ENCODE measurements at regions not wholly inside any gene's neighbourhood (a gene's known extent, or its start where the extent isn't known, plus 50 kb on each side); places are given as distances from the start of the nearest gene placed in this dataset.

DNA sequence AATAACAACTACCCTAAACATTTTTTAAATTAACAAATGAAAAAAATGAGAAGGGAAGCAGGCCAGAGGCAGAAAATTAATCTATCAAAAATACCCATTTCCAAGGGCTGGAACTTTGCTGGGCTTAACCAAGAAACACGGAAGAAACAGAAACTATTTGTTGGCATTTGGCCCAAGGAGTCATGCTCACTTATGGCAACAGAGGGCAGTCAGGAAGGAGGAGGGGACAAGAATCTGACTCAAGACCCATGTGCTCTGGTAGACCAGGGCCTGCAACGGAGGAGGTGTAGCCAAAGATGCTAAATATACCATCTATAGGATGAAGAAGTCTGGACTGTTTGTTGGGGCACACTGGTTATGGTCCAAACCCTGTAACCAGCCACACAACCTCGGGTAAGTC, 496.7 kb downstream of the COG6 start:
- DNase-seq, result no peak

DNA sequence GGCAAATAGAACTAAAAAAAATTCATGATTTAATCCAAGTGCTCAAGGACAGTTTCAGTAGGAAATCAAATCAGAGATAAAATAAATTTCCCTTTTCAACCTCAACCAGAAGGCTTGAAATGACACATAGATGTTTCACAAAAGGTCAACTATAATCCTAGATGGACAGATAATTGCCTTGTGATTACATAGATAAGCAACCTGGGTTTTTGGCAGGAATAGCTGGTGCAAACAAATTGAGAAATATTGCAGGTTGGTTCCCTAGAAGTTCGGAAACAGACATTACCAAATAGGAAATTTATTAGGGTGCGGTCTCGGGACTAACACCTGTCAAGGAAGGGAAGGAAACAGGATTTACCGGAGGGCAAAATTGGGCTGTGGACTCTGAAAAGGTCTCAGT, 497.5 kb downstream of the COG6 start:
- no peak for DNase-seq

DNA sequence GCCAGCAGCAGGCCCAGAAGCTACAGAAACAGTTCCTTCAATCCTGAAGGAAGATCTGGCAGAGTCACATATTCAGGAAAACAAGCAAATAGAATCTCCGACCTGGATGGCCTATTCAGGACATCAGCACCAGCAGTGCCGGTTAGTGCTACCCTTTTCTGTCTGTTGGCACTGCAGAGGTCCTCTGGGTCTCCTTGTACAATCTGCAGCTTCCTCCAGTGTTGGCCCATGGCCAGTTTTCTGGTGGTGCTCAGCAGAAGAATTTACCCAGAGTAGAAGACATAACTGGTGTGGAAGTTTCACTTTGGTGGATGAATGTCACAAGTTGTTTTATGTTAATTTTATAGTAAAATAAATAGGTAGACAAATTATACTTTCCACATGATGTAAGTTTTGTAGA, 498.1 kb downstream of the COG6 start:
- DNase-seq, result no peak

DNA sequence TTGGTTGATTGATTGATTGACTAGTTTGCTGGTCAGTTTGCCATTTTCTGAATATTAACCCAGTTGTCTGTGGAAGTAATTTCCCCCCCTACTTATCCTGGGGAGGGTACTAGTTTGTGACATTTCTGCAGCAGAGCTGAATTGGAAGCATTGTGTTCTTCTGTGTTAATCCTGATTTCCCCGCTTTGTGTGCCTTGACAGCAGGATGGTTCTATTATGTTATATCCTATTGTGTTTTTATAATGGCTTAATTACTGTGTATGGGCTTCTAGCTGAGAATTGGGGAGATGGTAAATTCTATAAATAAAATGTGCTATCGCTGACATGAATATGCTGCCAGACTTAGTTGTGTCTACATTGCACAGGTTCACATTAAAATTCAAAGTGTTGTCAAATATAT, 499.7 kb downstream of the COG6 start:
- no peak for DNase-seq

DNA sequence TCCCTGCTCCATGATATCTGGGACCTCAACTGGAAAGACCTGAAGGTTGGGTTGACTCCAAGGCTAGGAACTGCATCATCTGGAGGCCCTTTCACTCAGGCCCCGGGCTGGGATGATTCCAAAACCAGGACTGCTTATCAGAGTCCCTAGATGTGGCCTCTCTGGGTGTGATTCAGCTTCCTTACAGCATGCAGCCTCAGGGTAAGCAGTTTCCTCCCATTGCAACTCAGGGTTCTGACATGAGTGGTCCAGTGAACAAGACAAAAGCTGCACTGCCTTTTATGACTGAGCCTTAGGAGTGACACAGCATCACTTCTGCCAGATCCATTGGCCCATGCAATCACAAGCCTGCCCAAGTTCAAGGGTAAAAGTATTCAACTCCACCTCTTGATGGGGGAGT, 502.8 kb downstream of the COG6 start:
- no peak for DNase-seq

DNA sequence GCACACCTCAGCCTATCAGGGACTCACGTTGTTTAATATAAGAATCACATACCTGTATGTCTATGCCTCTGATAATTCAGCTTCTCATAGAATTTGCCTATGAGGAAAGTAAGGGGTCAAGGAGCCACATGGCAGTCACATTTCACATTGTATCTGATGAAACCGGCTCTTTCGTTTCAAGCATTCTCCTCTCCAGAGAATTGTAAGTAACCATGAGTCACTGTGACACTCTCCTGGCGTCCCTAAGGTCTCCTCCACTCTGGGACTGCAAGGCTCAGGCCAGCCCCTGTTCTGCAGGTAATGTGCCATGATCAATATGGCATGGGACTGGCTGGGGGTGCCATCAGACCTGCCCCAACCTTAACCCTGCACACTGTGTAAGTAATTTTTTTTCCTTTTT, 503.3 kb downstream of the COG6 start:
- no peak for DNase-seq

DNA sequence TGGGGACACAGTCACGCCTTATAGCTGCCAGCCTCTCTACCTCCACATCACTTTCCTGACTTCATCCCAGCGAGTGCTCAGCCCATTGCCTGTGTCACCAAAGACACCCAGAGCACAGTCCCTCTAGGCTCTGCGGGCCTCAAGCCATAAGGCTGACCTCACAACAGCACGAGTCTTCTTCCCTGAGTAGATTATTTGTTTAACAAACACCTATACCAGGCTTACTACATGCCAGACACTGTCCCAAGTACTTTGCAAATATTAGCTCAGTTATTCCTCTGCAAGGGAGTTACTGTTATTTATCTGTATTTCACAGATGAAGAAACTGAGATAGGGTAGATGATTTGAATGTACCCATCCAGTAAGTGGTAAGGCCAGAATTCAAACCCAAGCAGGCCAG, 504.3 kb downstream of the COG6 start:
- no peak for DNase-seq

DNA sequence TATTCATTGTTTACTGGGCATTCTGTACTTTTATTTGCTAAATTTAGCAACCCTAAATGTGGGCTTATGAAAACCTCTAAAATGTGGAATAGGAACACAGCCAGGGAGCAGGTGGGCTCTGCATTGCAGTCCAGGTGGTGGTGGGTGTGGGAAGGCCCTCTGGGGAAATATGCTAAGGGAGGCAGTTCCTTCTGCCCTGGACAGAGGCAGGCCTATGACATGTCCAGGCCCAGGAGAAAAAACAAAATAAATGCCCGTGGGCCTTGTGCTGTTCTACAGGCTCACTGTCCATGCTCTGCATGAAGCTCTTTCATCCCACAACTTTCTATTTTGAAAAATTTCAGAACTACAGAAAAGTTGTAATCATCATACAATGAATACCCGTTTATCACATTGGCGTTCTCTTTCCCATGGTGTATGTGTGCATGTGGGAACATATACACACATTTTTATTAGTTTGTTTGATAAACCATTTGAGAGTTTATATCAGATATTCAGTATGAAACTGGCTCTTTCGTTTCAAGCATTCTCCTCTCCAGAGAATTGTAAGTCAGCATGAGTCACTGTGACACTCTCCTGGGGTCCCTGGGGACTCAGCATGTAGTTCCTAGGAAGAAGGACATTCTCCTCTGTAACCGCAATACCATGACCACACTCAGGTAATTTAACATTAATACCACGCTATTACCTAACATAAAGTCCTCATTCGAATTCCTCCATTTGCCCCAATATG, 505.3 kb downstream of the COG6 start:
- DNase-seq, result no peak

DNA sequence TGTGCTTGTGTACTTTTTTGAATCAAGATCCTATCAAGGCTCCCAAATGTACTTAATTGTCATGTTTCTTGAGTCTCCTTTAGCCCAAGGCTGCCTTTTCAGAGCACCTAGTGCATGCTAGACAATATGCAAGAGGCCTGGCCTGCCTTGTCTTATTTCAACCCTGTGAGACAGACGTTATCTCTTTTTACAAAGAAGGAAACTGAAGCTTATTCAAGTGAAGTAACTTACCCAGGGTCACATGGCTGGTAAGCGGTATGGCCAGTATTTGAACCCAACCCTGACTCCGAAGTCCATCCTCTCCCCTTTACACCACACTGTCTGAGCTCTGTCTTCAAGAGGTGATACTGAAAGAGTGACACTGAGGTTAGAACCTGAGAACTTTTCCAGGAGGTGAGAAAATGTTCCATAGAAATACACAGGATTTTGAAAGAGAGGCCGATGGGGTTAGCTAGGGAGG, 505.1 kb downstream of the FOXO1 start:
- DNase-seq, result no peak

DNA sequence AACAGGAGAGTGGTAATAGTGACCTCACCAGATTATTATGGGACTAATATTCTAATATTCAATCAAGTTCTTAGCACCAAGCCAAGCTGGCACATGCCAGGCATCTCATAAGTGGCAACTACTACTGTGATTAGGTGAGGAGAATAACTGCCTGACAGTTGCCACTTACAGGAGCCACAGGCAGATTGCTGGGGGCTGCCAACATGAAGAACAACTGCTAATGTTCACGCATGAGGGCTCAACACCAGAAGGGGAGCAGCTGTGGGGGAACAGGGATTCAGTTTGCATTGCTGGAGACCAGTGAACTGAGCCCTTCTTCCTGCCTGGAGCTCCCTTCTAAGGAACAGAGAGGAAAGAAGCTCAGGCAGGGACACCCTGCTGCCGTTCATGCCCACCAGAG, 504.5 kb downstream of the FOXO1 start:
- DNase-seq, result no peak

DNA sequence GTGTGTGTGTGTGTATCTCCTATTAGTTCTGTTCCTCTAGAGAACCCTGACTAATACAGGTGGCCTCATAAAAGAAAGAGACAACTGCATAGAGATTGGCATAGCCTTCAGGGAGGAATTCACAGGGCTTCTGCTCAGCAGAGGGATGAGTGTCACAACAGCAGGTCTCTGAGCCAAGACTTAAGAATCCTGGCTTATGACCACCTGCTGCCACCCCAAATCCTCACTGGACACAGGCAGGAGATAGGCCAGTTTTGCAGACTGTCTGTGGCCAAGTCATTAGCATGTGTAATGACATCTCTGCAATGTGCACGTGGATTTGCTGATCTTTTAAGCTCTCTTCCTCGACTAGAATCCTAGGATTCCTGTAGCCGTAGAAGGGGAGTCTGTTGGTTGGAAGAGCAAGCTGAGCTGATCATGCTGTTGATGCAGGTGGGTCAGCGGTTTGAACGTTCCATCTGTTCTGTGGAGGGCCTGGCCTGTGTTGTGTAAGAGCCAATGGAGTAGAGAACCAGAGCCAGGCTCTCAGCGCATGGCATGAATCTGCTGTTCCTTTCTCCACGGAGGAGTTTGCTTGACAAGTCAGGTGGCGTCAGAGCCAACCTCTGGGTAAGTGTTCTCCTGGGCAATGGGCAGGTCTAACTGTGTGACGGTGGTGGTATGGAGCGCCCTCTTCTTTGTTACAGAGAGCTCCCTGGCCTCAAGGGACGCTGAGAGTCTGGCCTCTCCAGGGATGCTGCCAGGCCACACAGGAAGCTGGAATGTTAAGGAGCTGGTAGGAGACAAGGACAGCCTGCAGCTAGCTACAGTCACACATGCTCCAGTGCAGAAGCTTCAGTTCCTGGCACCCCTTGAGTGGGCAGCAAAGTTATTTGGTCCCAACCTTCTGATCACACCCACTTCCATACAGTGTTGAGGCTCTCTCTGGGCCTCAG, 503.1 kb downstream of the FOXO1 start:
- DNase-seq, result no peak

DNA sequence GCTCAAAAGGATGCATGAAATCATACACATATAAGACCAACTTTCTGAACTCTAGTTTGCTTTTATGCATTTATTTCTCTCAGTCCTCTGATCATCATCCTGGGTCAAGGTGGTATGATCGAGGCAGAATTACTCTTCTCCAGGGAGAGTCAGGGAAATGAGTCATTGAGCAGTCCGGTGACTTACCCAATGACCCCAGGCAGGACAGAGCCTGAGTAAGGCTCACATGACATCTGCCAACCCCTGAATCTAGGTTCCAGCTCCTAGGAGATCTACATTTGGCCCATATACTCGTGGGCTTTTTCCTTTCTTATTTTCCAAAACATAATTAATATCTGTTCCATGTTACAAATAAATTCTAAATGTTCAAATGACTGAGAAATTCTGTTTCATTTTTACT, 502.3 kb downstream of the FOXO1 start:
- no peak for DNase-seq

DNA sequence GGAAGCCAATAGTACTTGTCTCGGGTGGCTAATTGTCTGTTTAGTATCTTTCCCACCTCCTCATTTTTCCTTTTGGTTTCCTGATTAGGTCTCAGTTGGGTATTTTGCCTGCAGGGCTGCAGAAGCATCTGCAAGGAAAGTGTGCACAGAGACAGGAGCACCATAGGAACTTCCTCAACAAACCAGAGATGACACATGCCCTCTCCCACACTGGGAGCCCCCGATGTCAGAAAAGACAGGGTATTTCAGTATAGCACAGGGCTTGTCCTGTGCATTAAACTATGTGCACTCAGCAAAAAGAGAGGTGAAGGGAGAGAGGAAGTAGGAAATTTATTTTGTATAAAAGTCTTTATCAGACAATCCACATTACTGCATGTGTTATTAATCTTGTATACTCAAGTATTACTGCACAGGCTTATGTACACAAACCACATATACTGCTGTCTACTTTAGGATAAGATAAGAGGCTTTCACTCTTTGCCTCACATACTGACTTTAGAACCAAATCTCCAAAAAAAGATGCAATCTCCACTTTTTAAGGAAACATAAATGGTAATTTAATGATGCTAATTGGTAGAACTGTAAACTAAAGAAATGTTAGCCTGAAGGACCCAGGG, 501.0 kb downstream of the FOXO1 start:
- no peak for DNase-seq

DNA sequence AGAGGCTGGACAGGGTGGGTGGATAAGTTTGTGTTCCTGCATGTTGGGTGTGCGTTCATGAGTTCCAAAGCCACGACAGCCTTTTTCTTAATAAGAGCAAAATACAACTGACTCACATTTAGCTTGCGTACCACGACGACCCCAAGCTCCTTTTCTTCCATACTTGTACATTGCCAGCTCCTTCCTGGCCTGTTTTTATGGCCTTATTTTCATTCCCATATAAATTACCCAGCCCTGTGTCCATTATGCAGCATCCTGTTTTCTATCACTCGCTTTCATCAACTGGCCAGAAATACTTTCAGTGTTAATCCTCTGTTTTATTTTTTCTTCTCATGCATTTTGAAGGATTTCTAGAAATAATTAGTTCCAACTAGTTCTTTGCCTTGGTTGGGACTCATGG, 499.1 kb downstream of the FOXO1 start:
- no peak for DNase-seq

DNA sequence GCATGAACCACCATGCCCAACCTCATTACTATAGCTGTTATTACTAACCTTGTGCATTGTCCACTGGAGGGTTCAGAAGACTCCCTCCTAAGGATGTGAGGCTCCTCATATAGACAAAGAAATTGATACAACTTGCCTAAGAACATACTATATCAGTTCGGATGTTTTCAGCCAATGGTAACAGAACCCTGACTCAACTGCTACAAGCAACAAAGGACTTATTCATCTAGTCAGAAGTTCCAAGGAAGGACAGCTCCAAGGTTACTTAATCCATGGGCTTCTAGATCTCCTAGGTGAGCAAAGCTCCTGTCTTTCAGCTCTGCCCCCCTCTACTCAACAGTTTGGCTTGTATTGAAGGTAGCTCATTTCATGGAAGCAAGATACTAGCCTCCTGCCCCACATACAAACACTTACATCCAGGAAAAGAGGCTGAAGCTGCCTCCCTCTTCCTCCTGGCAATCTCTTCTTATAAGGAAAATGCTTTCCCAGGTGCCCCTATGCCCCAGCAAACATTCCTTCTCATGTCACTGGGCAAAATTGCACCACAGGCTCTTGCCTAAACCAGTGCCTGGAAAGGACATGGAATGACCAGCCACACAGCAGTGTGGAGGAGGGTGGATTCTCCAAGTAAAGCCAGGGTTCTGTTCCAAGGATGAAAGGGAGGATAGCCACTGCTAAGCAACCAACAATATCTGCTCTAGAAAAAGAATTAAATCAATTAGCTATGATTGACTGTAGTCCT, 497.8 kb downstream of the FOXO1 start:
- DNase-seq, result no peak

DNA sequence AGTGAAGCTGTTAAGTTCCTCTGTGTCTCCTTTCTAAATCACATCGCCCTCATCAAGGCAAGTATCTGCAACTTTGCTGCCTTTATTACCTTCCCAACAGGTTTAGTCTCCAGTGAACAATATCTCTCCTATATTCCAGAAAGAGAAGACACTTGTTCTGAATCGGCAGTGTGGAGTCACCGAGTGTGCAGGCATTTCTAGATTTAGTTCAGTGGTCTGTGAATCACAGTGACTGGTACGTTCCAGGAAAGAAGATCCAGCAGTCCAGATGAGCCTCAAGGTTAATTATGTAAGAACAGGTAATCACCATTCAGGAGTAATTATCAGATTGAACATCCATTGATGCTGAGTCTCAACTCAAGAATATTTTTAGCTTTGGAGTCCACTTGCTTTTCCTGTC, 497.0 kb downstream of the FOXO1 start:
- DNase-seq, result no peak

DNA sequence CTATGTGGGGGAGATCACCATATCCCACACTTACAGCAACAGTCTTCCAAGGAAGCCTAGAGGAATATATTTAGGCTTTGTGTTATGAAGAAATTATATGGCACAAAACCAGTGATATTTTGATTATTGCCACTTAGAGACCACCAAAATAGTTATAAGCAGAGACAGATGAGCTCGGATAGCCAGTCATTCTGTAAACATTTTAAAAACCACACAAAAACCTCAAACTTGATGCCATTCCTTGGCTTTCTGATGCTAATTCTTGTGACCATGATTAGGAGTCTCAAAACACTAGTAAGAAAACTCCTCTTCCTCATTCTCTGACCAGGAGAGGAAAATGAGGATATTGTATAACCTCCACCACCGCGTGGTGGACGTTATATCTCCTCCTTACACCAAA, 496.4 kb downstream of the FOXO1 start:
- DNase-seq, result no peak

DNA sequence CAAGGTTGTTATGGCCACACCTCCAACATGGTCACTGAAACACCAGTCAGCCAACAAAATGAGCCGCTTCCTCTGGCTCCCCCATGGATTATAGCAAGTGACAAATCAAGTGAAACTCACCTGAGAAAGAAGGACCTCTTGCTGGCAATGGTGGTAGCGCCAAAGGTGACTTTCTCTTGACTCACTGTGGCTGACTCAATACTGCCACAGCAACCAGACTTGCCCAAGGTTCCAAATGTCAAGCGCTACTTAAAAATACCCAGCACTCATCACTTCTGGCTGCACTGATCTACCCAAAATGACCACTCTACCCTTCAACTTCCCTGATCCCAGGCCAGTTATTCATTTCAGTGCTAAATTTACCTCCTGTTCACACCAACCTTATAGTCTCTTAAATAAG, 495.5 kb downstream of the FOXO1 start:
- DNase-seq, result no peak

DNA sequence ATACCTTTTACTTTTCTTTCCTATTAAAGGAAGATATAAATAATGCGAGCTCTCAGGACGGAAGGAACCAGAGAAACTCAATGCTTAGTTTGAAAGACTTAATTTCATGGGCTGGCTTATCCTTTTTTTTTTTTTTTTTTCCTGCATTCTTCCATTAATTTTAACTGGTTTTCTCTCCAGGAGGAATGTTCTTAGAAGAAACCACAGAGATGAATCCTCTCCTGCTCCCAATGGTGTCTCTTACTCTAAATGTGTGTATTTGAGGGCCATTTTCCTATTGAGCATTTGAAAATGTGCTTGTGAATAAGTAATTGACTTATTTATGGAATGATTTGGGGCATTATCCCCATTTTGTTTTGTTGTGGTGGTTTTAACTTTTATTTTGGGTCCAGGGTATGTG, 494.9 kb downstream of the FOXO1 start:
- DNase-seq, result no peak

DNA sequence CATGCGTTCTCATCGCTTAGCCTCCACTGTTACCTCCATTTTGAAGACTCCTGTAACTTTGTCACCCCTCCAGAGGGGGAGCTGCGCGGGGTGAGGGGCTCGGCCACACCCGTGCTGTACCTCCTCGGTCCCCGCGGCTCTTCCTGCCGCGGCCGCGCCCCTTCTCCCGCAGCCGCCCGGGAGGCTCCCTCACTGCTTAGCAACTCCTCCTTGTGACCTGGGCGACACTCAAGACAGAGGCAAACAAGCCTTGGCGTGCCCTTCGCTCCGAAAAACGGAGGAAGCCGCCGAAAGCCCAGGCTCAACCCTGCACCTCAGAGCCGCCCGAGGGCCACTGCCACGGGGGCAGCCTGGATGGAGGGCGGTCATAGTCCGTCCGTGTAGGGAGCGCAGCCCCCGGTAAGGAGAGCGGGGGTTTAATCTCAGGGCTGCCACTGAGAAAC, 494.3 kb downstream of the FOXO1 start:
- no peak for DNase-seq

DNA sequence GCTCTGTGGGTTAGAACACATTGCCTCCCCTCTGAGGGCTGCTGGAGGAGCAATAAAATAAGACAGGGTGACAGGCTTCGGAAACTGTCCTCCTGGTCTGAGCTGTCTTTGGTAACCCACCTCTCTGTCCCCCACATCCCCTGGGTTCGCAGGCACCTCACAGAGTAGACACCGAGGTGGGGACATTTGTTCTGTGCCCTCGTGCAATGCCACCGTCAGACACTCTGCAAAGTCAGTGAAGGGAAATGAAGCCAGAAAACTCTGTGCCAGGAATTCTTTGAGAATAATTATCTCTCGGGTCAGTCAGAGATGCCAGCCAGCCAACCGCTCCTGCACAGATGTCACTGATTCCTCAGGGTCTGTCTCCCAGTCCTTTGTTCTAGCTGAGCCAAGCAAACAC, 493.6 kb downstream of the FOXO1 start:
- DNase-seq, result no peak

DNA sequence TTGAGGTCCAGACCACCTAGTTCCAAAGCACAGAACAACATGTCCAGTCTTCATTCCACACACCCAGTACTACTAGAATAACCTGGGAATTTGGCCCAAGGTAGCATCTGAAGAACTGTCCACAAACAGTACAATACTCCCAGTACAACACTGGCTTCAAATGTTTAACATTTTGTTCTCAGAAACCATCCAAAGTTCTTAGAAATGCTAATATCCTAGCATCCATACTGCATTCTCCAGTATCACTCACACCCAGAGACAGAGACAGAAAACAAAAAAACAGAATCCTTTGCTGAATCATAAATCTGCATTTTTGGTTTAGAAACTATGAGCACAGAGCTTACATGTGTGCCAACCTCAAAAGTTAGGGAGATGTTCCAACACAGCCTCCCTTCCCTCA, 490.8 kb downstream of the FOXO1 start:
- DNase-seq, result no peak

DNA sequence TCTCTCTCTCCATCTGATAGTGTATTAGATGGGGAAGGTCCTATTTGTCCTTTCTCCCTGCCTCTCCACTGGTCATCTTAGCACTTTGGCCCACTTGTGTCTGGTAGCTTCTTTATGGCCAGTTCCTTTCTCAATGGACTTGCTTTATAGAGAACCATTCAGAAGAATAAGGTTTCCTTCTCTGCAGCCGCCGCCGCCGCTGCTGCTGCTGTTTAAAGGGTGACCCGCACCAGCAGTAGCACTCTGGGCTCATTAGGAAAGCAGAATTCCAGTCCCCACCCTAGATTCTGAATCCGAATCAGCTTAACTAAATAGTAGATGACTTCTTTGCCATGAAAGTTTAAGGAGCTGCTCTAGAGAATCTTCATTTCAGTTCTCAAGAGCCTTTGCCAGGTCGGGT, 490.2 kb downstream of the FOXO1 start:
- DNase-seq, result no peak
